ENCODE measurements at regions not wholly inside any gene's neighbourhood (a gene's known extent, or its start where the extent isn't known, plus 50 kb on each side); places are given as distances from the start of the nearest gene placed in this dataset.

DNA sequence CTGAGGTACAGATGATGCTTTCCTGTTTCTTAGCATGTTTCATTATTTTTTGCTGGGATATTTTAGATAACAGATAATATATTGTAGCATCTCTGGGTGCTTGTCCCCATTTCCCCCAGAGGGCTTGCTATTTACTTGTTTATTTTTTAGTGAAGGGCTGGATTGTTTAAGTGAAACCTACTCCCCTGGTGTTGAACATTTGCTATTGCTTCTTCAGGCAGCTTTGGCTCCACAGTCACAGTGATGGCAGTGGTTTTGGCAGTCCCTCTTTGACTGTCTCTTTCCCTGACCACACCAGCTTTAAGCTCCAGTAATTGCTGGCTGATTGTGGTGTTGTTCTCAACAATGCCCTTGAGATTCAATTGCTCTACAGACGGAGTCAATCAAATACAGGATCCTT, 128.9 kb downstream of the KLF13 start:
- TF ChIP-seq, protein P1, sequence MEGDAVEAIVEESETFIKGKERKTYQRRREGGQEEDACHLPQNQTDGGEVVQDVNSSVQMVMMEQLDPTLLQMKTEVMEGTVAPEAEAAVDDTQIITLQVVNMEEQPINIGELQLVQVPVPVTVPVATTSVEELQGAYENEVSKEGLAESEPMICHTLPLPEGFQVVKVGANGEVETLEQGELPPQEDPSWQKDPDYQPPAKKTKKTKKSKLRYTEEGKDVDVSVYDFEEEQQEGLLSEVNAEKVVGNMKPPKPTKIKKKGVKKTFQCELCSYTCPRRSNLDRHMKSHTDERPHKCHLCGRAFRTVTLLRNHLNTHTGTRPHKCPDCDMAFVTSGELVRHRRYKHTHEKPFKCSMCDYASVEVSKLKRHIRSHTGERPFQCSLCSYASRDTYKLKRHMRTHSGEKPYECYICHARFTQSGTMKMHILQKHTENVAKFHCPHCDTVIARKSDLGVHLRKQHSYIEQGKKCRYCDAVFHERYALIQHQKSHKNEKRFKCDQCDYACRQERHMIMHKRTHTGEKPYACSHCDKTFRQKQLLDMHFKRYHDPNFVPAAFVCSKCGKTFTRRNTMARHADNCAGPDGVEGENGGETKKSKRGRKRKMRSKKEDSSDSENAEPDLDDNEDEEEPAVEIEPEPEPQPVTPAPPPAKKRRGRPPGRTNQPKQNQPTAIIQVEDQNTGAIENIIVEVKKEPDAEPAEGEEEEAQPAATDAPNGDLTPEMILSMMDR (conservative IDR thresholded peaks at IDR 0.05) = no peak; the same call in 1 of the 2 replicates
- TF ChIP-seq ZFX (IDR thresholded peaks at IDR 0.05) = no peak

Measured in C4-2B (cell line).